8988T (cell line): ENCODE measurements at regions not wholly inside any gene's neighbourhood (a gene's known extent, or its start where the extent isn't known, plus 50 kb on each side); places are given as distances from the start of the nearest gene placed in this dataset.

Experiments
- DNase-seq: peaks from one replicate; pipeline ENCODE4 v3.0.0; 2011

- no peak for DNase-seq
Observed at GRCh38 chr1:114310695-114311271, 157.1 kb upstream of the SYT6 start.

DNA sequence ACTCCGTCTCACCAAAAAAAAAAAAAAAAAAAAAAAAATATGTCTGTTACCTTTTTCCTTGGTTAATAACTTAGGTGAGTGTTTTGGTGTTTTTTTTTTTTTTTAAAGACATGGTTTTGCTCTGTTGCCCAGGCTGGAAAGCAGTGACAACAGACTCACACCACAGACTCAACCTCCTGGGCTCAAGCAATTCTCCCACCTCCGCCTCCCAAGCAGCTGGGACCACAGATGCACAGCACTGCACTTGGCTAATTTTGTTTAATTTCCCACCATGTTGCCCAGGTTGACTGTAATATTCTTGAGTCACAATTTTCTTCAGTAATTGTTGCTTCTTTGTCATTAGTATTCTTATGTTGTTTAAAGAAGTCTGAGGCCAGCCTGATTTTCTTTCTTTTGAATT lies 149.2 kb upstream of the SYT6 start:
- DNase-seq, result no peak

GRCh38 chr1:114299331-114299975 lies 145.8 kb upstream of the SYT6 start:
- DNase-seq, result no peak

DNA sequence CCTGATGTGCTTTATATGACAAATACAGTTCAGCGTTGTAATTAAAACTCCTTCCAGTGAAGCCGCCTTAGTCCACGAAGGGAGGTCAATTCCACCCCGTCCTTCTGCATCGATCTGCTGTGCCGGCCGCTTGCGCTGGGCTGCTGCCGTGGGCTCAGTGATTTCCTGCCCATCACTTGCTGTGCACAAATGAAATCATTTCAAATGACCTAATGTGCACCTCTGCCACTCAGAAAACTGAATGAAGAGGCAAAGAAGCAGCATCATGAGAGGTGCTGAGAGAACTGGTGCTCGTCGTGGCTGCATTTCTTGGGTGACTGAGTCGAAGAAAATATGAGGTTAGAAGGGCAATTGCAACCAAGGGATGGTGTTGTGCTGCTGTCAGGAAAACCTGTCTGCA lies 144.3 kb upstream of the SYT6 start:
- DNase-seq, result no peak

DNA sequence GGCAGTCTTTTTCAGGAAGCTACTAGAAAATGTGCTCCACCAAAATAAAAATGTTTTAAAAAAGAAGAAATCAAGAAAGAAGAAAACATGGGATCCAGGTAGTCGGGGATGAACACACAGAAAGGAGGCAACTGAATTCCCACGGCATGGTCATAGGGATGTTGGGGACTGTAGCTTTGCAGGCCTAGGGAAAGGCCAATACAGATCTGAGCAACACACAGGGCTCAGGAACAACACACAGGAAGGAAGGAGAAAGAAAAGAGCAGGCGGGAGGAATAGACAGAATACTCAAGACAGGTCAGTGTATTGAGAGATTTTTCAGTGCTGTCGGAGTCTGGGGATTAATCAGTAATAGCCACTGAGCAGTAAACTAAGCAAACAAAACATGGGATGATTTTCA lies 142.7 kb upstream of the SYT6 start:
- no peak for DNase-seq

DNA sequence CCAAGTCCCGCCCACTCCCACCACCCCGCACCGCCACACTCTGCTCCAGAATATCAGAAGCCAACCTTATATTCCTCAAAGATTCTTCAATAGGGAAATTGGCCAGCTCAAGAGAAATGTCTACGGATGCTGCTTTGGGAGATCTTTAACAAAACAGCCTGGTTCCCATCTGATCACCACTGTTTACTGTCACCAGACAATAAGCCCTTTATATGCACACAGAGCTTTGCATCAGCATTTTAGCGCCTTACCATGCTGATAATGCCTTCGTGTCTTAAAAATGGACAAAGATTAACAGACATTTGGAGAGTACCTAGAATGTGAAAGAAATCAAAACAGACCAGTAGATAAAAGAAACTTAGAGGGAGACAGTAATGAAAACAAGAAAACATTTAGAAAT lies 141.7 kb upstream of the SYT6 start:
- DNase-seq, result no peak

GRCh38 chr1:114292835-114293234 lies 139.2 kb upstream of the SYT6 start:
- DNase-seq, result no peak

GRCh38 chr1:114292194-114292593 lies 138.5 kb upstream of the SYT6 start:
- no peak for DNase-seq

GRCh38 chr1:114290776-114291175 lies 137.1 kb upstream of the SYT6 start:
- no peak for DNase-seq

- no peak for DNase-seq
Observed at GRCh38 chr1:114290341-114290740, 136.7 kb upstream of the SYT6 start.

GRCh38 chr1:114289824-114290223 lies 136.2 kb upstream of the SYT6 start:
- no peak for DNase-seq

DNA sequence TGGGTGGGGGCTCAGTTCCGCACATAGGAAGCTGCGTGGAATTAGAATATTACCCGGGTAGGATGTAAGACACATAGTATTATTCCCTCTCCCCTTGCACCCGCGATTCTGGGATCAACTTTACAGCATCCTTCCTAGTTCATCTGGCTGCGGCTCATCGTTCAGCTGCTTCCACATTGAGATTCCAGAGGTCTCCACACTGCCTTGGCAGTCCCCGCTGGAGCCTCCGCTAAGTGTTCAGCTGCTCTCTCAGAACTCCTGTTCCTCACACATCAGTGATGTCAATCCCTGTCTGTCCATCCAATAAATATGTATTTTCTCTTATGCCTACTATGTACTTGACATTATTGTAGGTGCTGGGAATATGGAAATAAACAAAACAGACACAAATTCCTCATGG lies 135.6 kb upstream of the SYT6 start:
- no peak for DNase-seq

DNA sequence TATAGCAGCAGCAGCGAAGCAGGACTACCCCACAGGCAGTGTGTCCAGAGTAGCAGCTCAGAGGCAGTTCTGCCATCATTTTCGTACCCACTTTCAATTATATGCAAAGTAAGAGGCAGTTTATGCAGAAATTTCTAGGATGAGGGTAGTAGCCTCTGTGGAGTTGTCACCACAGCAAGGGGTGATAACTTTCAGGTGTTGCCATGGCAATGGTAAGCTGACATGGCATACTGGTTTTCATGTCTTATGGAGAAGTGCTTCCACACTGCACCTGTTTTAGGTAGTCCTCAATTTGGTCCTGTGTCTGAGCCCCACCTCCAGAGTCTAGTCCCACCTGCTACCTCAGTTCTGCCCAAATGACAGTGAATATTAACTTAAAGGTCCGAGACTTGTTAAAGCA lies 133.3 kb upstream of the SYT6 start:
- no peak for DNase-seq

- DNase-seq, result no peak
Observed at GRCh38 chr1:114286179-114286578, 132.5 kb upstream of the SYT6 start.

DNA sequence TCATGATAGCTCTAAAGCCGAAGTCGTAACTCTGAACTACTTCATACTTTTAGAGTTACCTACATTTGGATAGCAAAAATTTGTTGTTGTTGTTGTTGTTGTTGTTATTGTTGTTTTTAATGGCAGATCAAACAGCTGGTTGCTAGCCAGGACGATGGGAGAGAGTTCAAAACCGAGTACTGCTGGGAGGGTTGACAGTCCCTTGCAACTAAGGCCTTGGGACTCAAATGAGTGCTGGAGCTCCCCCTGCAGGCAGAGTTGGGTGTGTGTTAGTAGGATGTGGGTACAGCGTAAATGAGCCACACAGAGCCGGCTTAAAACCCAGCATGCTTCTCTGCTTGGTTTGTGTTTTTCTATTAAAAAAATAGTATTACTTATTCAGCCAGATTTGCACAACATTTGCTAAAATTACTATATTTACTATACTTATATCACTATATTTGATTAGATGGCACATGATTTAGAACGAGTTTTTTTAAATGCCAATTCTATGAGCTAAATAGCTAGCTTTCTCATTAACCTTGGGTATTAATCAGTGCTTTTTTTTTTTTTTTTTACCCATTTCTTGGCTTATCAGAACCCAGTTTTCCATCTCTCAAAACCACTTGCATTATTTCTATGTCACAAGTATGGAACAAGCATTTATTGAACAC lies 129.2 kb upstream of the SYT6 start:
- peak; percentile 22 for DNase-seq

- no peak for DNase-seq
Observed at GRCh38 chr1:114278911-114279310, 125.2 kb upstream of the SYT6 start.

GRCh38 chr1:114278430-114278829 lies 124.8 kb upstream of the SYT6 start:
- DNase-seq, result no peak

GRCh38 chr1:114274621-114275317 lies 121.1 kb upstream of the SYT6 start:
- no peak for DNase-seq

DNA sequence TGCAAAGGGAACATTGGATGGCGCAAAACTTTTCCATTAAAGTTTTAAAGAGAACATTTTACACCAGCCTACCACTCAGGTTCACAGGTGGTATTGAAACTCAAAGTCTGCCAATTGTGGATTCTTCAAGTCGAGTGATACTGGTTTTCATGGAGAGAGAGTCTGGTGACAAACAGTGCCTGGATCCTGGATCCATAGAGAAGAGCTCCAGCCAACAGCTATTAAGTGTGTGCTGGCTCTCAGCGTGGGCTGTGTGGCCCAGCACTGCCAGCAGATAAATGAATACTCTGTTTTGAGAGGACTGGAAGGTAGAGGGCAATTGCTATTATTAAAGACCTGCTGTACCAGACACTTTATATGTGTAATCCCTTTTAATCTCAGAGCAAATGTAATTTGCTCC lies 118.9 kb upstream of the SYT6 start:
- DNase-seq, result no peak

GRCh38 chr1:114270718-114271117 lies 117.0 kb upstream of the SYT6 start:
- no peak for DNase-seq

GRCh38 chr1:114270282-114270681 lies 116.6 kb upstream of the SYT6 start:
- no peak for DNase-seq

GRCh38 chr1:114269539-114269938 lies 115.9 kb upstream of the SYT6 start:
- DNase-seq, result no peak

DNA sequence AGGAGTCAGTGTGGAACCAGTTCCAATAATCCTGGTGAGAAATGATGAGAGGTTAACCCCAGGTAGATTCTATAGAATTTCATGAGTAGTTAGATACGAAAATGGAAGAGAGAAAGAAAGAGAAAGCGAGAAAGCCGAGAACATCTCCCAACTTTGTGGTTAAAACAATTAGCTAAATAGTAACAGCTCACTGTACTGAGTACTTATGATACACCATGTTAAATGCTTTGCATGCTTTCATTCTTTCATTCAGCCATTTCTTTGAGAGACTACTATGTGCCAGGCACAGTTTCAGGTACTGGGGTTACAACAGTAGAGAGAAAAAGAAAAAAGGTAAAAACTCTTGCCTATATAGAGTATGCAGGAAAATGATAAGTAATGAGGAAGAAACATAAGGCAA lies 109.7 kb upstream of the SYT6 start:
- no peak for DNase-seq

DNA sequence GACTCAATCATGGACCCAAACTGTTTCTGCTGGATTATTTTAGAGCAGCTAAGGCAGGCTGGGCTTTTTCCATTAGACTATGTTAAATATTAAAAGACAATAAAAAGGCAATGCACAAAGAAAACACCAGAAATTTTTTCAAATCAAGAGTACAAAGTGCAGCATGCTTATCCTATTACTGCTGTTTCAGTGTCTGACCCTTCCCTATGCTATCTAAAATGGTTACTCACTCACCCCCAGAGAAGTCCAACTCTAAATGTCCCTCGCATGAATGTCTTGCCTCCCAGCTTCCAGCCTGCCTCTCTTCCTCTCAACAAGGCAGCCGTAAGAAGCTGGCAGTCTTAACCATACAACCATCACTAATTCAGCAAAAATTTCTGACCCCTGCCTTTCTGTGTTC lies 108.7 kb upstream of the SYT6 start:
- DNase-seq, result no peak
